Neural progenitor cell (in vitro differentiated cells): ENCODE measurements at regions not wholly inside any gene's neighbourhood (a gene's known extent, or its start where the extent isn't known, plus 50 kb on each side); places are given as distances from the start of the nearest gene placed in this dataset.

Experiments used
- DNase-seq: peaks from one replicate; pipeline ENCODE4 v3.0.0-alpha.2; 2016; ENCODE audit warnings: low spot score
- H2AFZ ChIP-seq: fragments of 200-600 bp; sonication (generic); replicated peaks from 2 replicates; pipeline ENCODE4 v1.6.1; 2016; ENCODE audit warnings: antibody characterized with exemption
- H3F3A ChIP-seq: fragments of 200-600 bp; sonication (generic); 2 replicates; pipeline ENCODE4 v1.6.1; 2016; ENCODE audit warnings: antibody characterized with exemption, low read depth
- H3K27ac ChIP-seq: fragments of 200-600 bp; sonication (generic); 2 replicates; pipeline ENCODE4 v1.5.1; 2016; ENCODE audit warnings: mild to moderate bottlenecking
- H3K27me3 ChIP-seq: fragments of 200-600 bp; sonication (generic); 2 replicates; pipeline ENCODE4 v1.6.1; 2016; ENCODE audit warnings: mild to moderate bottlenecking, moderate library complexity
- H3K36me3 ChIP-seq: fragments of 200-600 bp; sonication (generic); 2 replicates; pipeline ENCODE4 v1.5.1; 2016
- H3K4me1 ChIP-seq: fragments of 200-600 bp; sonication (generic); 2 replicates; pipeline ENCODE4 v1.6.1; 2016; ENCODE audit warnings: mixed run types
- H3K4me2 ChIP-seq: fragments of 200-600 bp; sonication (generic); 2 replicates; pipeline ENCODE4 v1.6.1; 2016
- H3K4me3 ChIP-seq: fragments of 200-600 bp; sonication (generic); 2 replicates; pipeline ENCODE4 v1.5.1; 2016
- H3K79me2 ChIP-seq: fragments of 200-600 bp; sonication (generic); 2 replicates; pipeline ENCODE4 v1.6.1; 2016; ENCODE audit warnings: low read depth
- H3K9ac ChIP-seq: fragments of 200-600 bp; sonication (generic); 2 replicates; pipeline ENCODE4 v1.6.1; 2016
- H3K9me3 ChIP-seq: fragments of 200-600 bp; sonication (generic); 2 replicates; pipeline ENCODE4 v1.5.1; 2016; ENCODE audit warnings: low read depth
- H4K20me1 ChIP-seq: fragments of 200-600 bp; sonication (generic); 2 replicates; pipeline ENCODE4 v1.6.1; 2016; ENCODE audit warnings: low read depth
- H3K27ac Mint-ChIP-seq: 3 replicates; pipeline ENCODE4 v1.8.0; 2021; ENCODE audit warnings: mixed read lengths
- H3K27me3 Mint-ChIP-seq: 2 replicates; pipeline ENCODE4 v1.8.0; 2022; ENCODE audit warnings: low read depth, mild to moderate bottlenecking, inconsistent platforms, moderate library complexity, mixed read lengths; ENCODE audit not compliant: insufficient read depth
- H3K36me3 Mint-ChIP-seq: 3 replicates; pipeline ENCODE4 v1.8.0; 2021; ENCODE audit warnings: mixed read lengths
- H3K4me1 Mint-ChIP-seq: 3 replicates; pipeline ENCODE4 v1.8.0; 2021; ENCODE audit warnings: mixed read lengths
- H3K4me3 Mint-ChIP-seq: 3 replicates; pipeline ENCODE4 v1.8.0; 2021; ENCODE audit warnings: mild to moderate bottlenecking, moderate library complexity, mixed read lengths
- H3K9me3 Mint-ChIP-seq: 3 replicates; pipeline ENCODE4 v1.8.0; 2020; ENCODE audit warnings: mixed read lengths
- CTCF ChIP-seq: fragments of 200-600 bp; sonication (generic); IDR thresholded peaks from 2 replicates; pipeline ENCODE4 v1.5.1; 2017; ENCODE audit warnings: antibody characterized with exemption, mild to moderate bottlenecking
- EZH2 ChIP-seq: fragments of 200-600 bp; sonication (generic); IDR thresholded peaks from 2 replicates; pipeline ENCODE4 v1.6.1; 2017; ENCODE audit warnings: antibody characterized with exemption, mild to moderate bottlenecking, moderate library complexity
- EZH2phosphoT487 ChIP-seq: fragments of 200-600 bp; sonication (generic); IDR thresholded peaks from 2 replicates; pipeline ENCODE4 v1.6.1; 2017; ENCODE audit warnings: antibody characterized with exemption

GRCh38 chr1:183732236-183732880 lies 72.6 kb upstream of the RGL1 start:
- no peaks in the 10 kb centered on the region for H3K27me3 ChIP-seq
- no peak overlapping the region for H2AFZ ChIP-seq
- Mint-ChIP-seq H3K27me3 (peaks cover 2% of the 10 kb centered on the region), H3K36me3 (no peaks in the 10 kb centered on the region), H3K27ac (no peak overlapping the region), H3K9me3 (no peaks in the 10 kb centered on the region), H3K4me1 (peaks cover 9% of the 10 kb centered on the region), H3K4me3 (no peak overlapping the region)
- no peak overlapping the region for H3K9ac ChIP-seq
- H3K79me2 ChIP-seq, result no peaks in the 10 kb centered on the region
- no peaks in the 10 kb centered on the region for H3K36me3 ChIP-seq
- H3K4me1 ChIP-seq, result peaks cover 11% of the 10 kb centered on the region
- H3K27ac ChIP-seq, result no peak overlapping the region
- no peaks in the 10 kb centered on the region for H4K20me1 ChIP-seq
- no peak for DNase-seq
- no peak overlapping the region for H3K4me2 ChIP-seq
- H3K9me3 ChIP-seq, result no peaks in the 10 kb centered on the region
- no peak overlapping the region for H3K4me3 ChIP-seq
- no peak for TF ChIP-seq CTCF
- TF ChIP-seq EZH2phosphoT487, result no peak
- no peak for TF ChIP-seq EZH2
- H3F3A ChIP-seq, result no peaks in the 10 kb centered on the region

- no peak overlapping the region for H3K9ac ChIP-seq
- H3F3A ChIP-seq, result no peaks in the 10 kb centered on the region
- no peaks in the 10 kb centered on the region for H4K20me1 ChIP-seq
- H3K27ac ChIP-seq, result no peak overlapping the region
- H3K27ac Mint-ChIP-seq, result no peak overlapping the region
- H3K9me3 ChIP-seq, result no peaks in the 10 kb centered on the region
- TF ChIP-seq CTCF (no peak), EZH2phosphoT487 (no peak), EZH2 (no peak)
- peaks cover 9% of the 10 kb centered on the region for H3K4me1 Mint-ChIP-seq
- H3K9me3 Mint-ChIP-seq, result no peaks in the 10 kb centered on the region
- no peak overlapping the region for H3K4me2 ChIP-seq
- H3K4me1 ChIP-seq, result peaks cover 11% of the 10 kb centered on the region
- H3K4me3 ChIP-seq, result no peak overlapping the region
- H3K36me3 ChIP-seq, result no peaks in the 10 kb centered on the region
- no peak overlapping the region for H2AFZ ChIP-seq
- H3K27me3 ChIP-seq, result no peaks in the 10 kb centered on the region
- no peaks in the 10 kb centered on the region for H3K79me2 ChIP-seq
- DNase-seq, result no peak
- H3K36me3 Mint-ChIP-seq, result no peaks in the 10 kb centered on the region
- H3K27me3 Mint-ChIP-seq, result peaks cover 2% of the 10 kb centered on the region
- no peak overlapping the region for H3K4me3 Mint-ChIP-seq
These were observed 73.9 kb upstream of the RGL1 start for GRCh38 chr1:183730886-183731573.

- H3K4me1 ChIP-seq, result peaks cover 11% of the 10 kb centered on the region
- H3K9me3 ChIP-seq, result no peaks in the 10 kb centered on the region
- no peak overlapping the region for H3K4me2 ChIP-seq
- Mint-ChIP-seq H3K4me3 (no peak overlapping the region), H3K36me3 (no peaks in the 10 kb centered on the region), H3K4me1 (peaks cover 9% of the 10 kb centered on the region), H3K27ac (no peak overlapping the region), H3K27me3 (peaks cover 2% of the 10 kb centered on the region), H3K9me3 (no peaks in the 10 kb centered on the region)
- no peaks in the 10 kb centered on the region for H3K27me3 ChIP-seq
- no peak overlapping the region for H3K9ac ChIP-seq
- no peak overlapping the region for H3K27ac ChIP-seq
- H3K36me3 ChIP-seq, result no peaks in the 10 kb centered on the region
- H2AFZ ChIP-seq, result no peak overlapping the region
- no peak for TF ChIP-seq CTCF
- no peak for TF ChIP-seq EZH2phosphoT487
- no peak for TF ChIP-seq EZH2
- DNase-seq, result no peak
- no peaks in the 10 kb centered on the region for H3F3A ChIP-seq
- no peaks in the 10 kb centered on the region for H3K79me2 ChIP-seq
- H3K4me3 ChIP-seq, result no peak overlapping the region
- H4K20me1 ChIP-seq, result no peaks in the 10 kb centered on the region
These were observed 74.7 kb upstream of the RGL1 start for GRCh38 chr1:183730107-183730724.
